HAP-1 (cell line): ENCODE measurements at regions not wholly inside any gene's neighbourhood (a gene's known extent, or its start where the extent isn't known, plus 50 kb on each side); places are given as distances from the start of the nearest gene placed in this dataset.

ENCODE experiments used
- DNase-seq, 2 experiments: peaks; one replicate each; pipeline ENCODE4 v3.0.0-alpha.2; 2016 to 2020; ENCODE audit warnings: low spot score in 2 of 2
- H3K27me3 ChIP-seq: fragments of 250-450 bp; sonication (Bioruptor Pico); 2 replicates; pipeline ENCODE4 v1.5.1; 2020; ENCODE audit warnings: low read depth, mild to moderate bottlenecking, moderate library complexity
- H3K36me3 ChIP-seq: fragments of 250-450 bp; sonication (Bioruptor Pico); replicated peaks from 2 replicates; pipeline ENCODE4 v1.5.1; 2020; ENCODE audit warnings: mild to moderate bottlenecking
- H3K4me1 ChIP-seq: fragments of 250-450 bp; sonication (Bioruptor Pico); 2 replicates; pipeline ENCODE4 v1.5.1; 2020; ENCODE audit warnings: mild to moderate bottlenecking
- H3K4me3 ChIP-seq: fragments of 250-450 bp; sonication (Bioruptor Pico); 2 replicates; pipeline ENCODE4 v1.5.1; 2020; ENCODE audit warnings: mild to moderate bottlenecking, moderate library complexity
- H3K9me3 ChIP-seq: fragments of 250-450 bp; sonication (Bioruptor Pico); 2 replicates; pipeline ENCODE4 v1.5.1; 2020; ENCODE audit warnings: mild to moderate bottlenecking, moderate library complexity
- in situ Hi-C: fragments of 300-500 bp; cut with MboI; formaldehyde crosslinking; loops from 3 replicates; pipeline ENCODE4 v1.14.3; 2020; ENCODE audit warnings: low sequenced_read_pairs, inconsistent platforms, mixed read lengths

DNA sequence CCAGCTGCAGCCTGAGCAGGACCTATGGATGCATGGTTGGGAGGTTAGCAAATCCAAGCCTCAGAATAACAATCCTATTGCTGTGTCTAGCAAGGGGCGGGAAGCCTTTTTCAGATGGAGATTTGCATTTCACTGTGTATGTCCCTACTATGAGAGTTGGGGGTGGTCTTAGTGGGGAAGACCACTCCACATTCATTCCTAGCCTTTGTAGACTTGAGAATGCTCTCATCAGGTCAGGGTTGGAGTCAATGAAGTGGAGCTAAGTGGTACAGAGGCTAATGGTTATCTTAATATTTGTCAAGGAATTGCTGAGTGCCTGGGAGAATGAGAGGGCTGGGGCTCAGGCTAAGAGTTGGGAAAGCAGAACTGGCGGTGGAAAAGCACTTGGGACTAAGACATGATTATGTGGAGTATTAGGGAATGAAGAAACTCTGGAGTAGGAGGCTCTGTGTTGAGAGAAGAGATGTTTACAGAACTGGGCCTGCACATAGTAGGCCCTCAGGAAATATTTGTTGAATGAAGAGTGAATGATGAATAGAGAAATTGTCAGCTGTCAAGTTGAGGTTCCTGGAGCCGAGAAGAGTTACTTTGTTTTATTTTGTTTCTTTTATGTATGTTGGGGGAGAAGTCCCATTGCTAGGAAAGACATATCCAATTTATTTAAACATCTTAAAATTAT, 175.5 kb upstream of the SPRY4 start:
- no peak for DNase-seq
- Histone ChIP-seq H3K27me3 (no peaks in the 10 kb centered on the region; the same call in 1 of the 2 replicates), H3K36me3 (no peaks in the 10 kb centered on the region), H3K4me3 (no peak overlapping the region), H3K4me1 (no peaks in the 10 kb centered on the region), H3K9me3 (no peaks in the 10 kb centered on the region)
- in situ Hi-C loops = no loop called here

DNA sequence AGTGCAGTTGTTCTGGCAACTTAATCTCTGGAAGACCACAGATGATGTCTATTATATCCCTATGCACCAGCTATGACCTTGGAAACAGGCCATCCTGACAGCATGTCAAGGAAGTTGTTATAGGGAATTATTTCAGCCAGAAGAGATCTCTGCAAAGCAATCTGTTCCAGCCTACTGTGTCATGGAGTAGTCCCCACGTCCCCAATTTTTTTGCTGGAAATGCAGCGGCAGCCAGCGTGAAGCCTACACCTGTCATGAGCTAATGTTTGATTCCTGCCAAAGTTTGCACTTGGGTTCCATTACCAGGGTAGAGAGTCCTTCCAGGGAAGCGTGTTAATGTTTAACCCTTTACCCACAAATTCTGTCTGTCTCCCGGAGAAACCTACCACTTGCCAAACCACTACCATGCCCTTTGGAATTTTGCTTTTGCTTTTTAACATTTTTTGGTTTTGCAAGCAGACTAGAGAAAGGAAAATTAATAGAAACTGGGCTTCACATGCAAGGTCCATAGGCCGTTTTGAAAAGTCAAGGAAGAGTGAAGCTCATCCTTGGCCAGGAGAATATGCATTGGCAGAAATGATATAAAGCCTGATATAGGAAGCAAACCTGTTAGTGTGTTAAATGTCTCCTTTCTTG, 174.9 kb upstream of the SPRY4 start:
- DNase-seq = no peak
- H3K4me1 ChIP-seq = no peaks in the 10 kb centered on the region
- no peaks in the 10 kb centered on the region for H3K36me3 ChIP-seq
- H3K27me3 ChIP-seq = no peaks in the 10 kb centered on the region; the same call in 1 of the 2 replicates
- H3K4me3 ChIP-seq = no peak overlapping the region
- H3K9me3 ChIP-seq = no peaks in the 10 kb centered on the region
- in situ Hi-C loops = no loop called here

DNA sequence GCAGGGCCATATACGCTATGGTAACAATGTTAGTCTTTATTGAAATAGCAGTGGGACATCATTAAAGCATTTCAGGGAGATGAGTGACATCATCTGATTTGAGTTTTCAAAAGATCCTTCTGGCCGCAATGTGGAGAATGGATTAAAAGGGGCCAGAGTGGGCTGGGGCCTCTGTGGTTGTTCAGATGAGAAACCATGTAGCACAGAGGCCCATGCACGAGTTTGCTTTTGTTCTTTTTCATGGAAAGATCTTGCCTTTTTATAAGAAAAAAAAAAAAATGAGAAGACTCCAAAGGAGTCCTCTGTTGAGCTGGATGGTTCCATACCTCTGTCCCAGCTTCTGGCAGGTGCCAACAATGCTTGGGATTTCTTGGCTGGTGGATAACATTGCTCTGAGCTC, 173.5 kb upstream of the SPRY4 start:
- H3K4me1 ChIP-seq = no peaks in the 10 kb centered on the region
- in situ Hi-C loops = no loop called here
- H3K27me3 ChIP-seq = no peaks in the 10 kb centered on the region; the same call in 1 of the 2 replicates
- no peak for DNase-seq
- no peaks in the 10 kb centered on the region for H3K36me3 ChIP-seq
- no peaks in the 10 kb centered on the region for H3K9me3 ChIP-seq
- no peak overlapping the region for H3K4me3 ChIP-seq

DNA sequence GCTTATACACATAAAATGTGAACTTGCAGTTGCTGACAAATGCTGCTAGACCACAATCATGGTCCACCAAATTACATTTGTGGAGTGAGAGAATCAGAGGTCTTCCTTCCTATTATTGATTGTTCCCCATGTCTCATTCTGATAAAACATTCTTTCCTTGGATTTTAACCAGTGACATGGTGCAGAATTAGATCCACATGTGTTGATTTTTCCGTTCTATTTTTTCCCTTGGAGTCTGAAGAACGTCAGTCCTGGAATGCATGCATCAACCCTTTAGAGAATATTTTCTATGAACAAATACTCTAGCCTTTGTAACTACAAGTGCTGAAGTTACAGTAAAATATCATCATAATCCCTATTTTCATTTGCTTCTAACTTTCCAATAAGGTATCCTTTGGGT, 170.7 kb upstream of the SPRY4 start:
- no peaks in the 10 kb centered on the region for H3K36me3 ChIP-seq
- in situ Hi-C loops = no loop called here
- no peaks in the 10 kb centered on the region for H3K27me3 ChIP-seq
- no peaks in the 10 kb centered on the region for H3K4me1 ChIP-seq
- H3K9me3 ChIP-seq = no peaks in the 10 kb centered on the region
- DNase-seq = no peak
- no peak overlapping the region for H3K4me3 ChIP-seq

- in situ Hi-C loops = no loop called here
- Histone ChIP-seq H3K9me3 (no peaks in the 10 kb centered on the region), H3K27me3 (no peaks in the 10 kb centered on the region), H3K4me3 (no peak overlapping the region), H3K36me3 (no peaks in the 10 kb centered on the region), H3K4me1 (no peaks in the 10 kb centered on the region)
- DNase-seq = no peak
These were observed 169.2 kb upstream of the SPRY4 start for GRCh38 chr5:142493875-142494518.

GRCh38 chr5:142492781-142493281, 168.0 kb upstream of the SPRY4 start:
- no peaks in the 10 kb centered on the region for H3K4me1 ChIP-seq
- in situ Hi-C loops = no loop called here
- no peaks in the 10 kb centered on the region for H3K9me3 ChIP-seq
- no peaks in the 10 kb centered on the region for H3K36me3 ChIP-seq
- DNase-seq = no peak
- no peaks in the 10 kb centered on the region for H3K27me3 ChIP-seq
- H3K4me3 ChIP-seq = no peak overlapping the region

DNA sequence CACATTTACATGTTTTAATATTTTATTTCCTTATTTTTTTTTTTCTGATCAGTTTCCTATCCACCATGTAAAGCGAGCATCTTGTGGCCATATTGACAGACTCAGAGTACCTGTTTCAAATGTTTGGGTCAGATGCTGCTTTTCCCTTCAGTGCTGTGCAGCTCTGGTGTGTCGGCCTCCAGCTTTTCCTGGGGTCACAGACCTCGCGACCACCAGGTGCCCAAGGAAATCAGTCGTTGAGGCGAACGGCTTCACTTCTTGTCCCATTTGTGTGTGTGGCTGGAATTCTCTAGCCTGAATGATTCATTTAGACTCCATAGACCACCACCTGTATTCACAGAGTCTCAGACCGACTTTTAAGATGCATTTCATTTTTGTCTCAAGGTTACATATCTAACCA, 166.9 kb upstream of the SPRY4 start:
- no peaks in the 10 kb centered on the region for H3K27me3 ChIP-seq
- H3K4me1 ChIP-seq = no peaks in the 10 kb centered on the region
- no peaks in the 10 kb centered on the region for H3K9me3 ChIP-seq
- no peaks in the 10 kb centered on the region for H3K36me3 ChIP-seq
- DNase-seq = no peak
- no peak overlapping the region for H3K4me3 ChIP-seq
- in situ Hi-C loops = no loop called here

- Histone ChIP-seq H3K9me3 (no peaks in the 10 kb centered on the region), H3K36me3 (no peaks in the 10 kb centered on the region), H3K27me3 (no peaks in the 10 kb centered on the region), H3K4me1 (no peaks in the 10 kb centered on the region), H3K4me3 (no peak overlapping the region)
- DNase-seq = peak in 1 of 2 experiments; percentile 9
- in situ Hi-C loops = no loop called here
These were observed 166.4 kb upstream of the SPRY4 start for GRCh38 chr5:142491270-142491669.

DNA sequence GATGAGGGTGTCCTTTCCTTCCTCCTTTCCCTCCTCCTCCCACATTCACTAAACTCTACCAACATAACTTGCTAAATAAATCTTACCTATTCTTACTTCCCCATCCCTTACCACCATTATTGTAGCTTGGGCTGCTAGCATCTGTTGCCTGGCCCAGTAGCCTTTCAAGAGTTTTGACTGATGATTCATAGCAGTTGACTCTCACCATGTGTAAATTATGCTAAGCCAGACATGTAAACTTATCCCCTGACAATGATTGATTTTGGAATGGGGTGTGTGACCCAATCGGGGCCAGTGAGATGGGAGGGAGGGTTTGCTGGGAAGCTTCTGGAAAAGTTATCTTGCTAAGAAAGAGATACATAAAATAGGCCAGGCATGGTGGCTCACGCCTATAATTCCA, 161.8 kb upstream of the SPRY4 start:
- Histone ChIP-seq H3K4me3 (no peak overlapping the region), H3K36me3 (no peaks in the 10 kb centered on the region), H3K4me1 (no peaks in the 10 kb centered on the region), H3K27me3 (no peaks in the 10 kb centered on the region), H3K9me3 (no peaks in the 10 kb centered on the region)
- DNase-seq = no peak
- in situ Hi-C loops = no loop called here

GRCh38 chr5:142486020-142486419, 161.2 kb upstream of the SPRY4 start:
- no peaks in the 10 kb centered on the region for H3K36me3 ChIP-seq
- H3K27me3 ChIP-seq = no peaks in the 10 kb centered on the region
- in situ Hi-C loops = no loop called here
- no peaks in the 10 kb centered on the region for H3K4me1 ChIP-seq
- DNase-seq = no peak
- H3K9me3 ChIP-seq = no peaks in the 10 kb centered on the region
- no peak overlapping the region for H3K4me3 ChIP-seq

- no peaks in the 10 kb centered on the region for H3K36me3 ChIP-seq
- H3K9me3 ChIP-seq = no peaks in the 10 kb centered on the region
- DNase-seq = no peak
- H3K4me1 ChIP-seq = no peaks in the 10 kb centered on the region
- no peak overlapping the region for H3K4me3 ChIP-seq
- in situ Hi-C loops = no loop called here
- H3K27me3 ChIP-seq = no peaks in the 10 kb centered on the region
These were observed 160.1 kb upstream of the SPRY4 start for GRCh38 chr5:142484821-142485387.

GRCh38 chr5:142482207-142482606, 157.4 kb upstream of the SPRY4 start:
- DNase-seq = no peak
- Histone ChIP-seq H3K4me1 (no peaks in the 10 kb centered on the region), H3K27me3 (no peaks in the 10 kb centered on the region), H3K9me3 (no peaks in the 10 kb centered on the region), H3K36me3 (no peaks in the 10 kb centered on the region), H3K4me3 (no peak overlapping the region)
- in situ Hi-C loops = no loop called here

- Histone ChIP-seq H3K4me1 (no peaks in the 10 kb centered on the region), H3K4me3 (no peak overlapping the region), H3K9me3 (no peaks in the 10 kb centered on the region), H3K36me3 (no peaks in the 10 kb centered on the region), H3K27me3 (no peaks in the 10 kb centered on the region)
- in situ Hi-C loops = no loop called here
- DNase-seq = no peak
These were observed 156.6 kb upstream of the SPRY4 start for GRCh38 chr5:142481410-142481809.
